KMS-11 (cell line): ENCODE measurements at regions not wholly inside any gene's neighbourhood (a gene's known extent, or its start where the extent isn't known, plus 50 kb on each side); places are given as distances from the start of the nearest gene placed in this dataset.

Experiments used
- H2AFZ ChIP-seq: fragments of 200-600 bp; sonication (generic); 2 replicates; pipeline ENCODE4 v1.6.1; 2016; ENCODE audit warnings: antibody characterized with exemption, mixed run types, low read depth
- H3K27ac ChIP-seq: fragments of 200-600 bp; sonication (generic); 2 replicates; pipeline ENCODE4 v1.6.1; 2016; ENCODE audit warnings: mild to moderate bottlenecking, mixed run types
- H3K27me3 ChIP-seq: fragments of 200-600 bp; sonication (generic); 2 replicates; pipeline ENCODE4 v1.6.1; 2017; ENCODE audit warnings: mild to moderate bottlenecking, low read depth, mixed run types, moderate library complexity; ENCODE audit not compliant: insufficient read depth
- H3K36me3 ChIP-seq: fragments of 200-600 bp; sonication (generic); 2 replicates; pipeline ENCODE4 v1.6.1; 2017; ENCODE audit warnings: mild to moderate bottlenecking, mixed run types; ENCODE audit not compliant: insufficient read depth
- H3K4me1 ChIP-seq: fragments of 200-600 bp; sonication (generic); 2 replicates; pipeline ENCODE4 v1.6.1; 2016; ENCODE audit warnings: mild to moderate bottlenecking, low read depth, mixed run types; ENCODE audit not compliant: poor library complexity, severe bottlenecking
- H3K4me2 ChIP-seq: fragments of 200-600 bp; sonication (generic); 2 replicates; pipeline ENCODE4 v1.7.0; 2016; ENCODE audit warnings: mild to moderate bottlenecking, mixed run types
- H3K4me3 ChIP-seq: fragments of 200-600 bp; sonication (generic); IDR thresholded peaks from 2 replicates; pipeline ENCODE4 v1.6.1; 2017; ENCODE audit warnings: low read depth, low read length, mixed read lengths; ENCODE audit not compliant: insufficient read depth
- H3K79me2 ChIP-seq: fragments of 200-600 bp; sonication (generic); 2 replicates; pipeline ENCODE4 v1.6.1; 2016; ENCODE audit warnings: low read depth, mixed run types; ENCODE audit not compliant: insufficient read depth
- H3K9ac ChIP-seq: fragments of 200-600 bp; sonication (generic); 2 replicates; pipeline ENCODE4 v1.6.1; 2016; ENCODE audit warnings: mild to moderate bottlenecking, mixed run types
- H4K20me1 ChIP-seq: fragments of 200-600 bp; sonication (generic); 2 replicates; pipeline ENCODE4 v1.6.1; 2016; ENCODE audit warnings: mild to moderate bottlenecking, mixed run types; ENCODE audit not compliant: insufficient read depth
- TF ChIP-seq, protein P1 (sequence below): fragments of 200-600 bp; sonication (generic); conservative IDR thresholded peaks from 2 replicates; pipeline ENCODE4 v1.6.1; 2017; ENCODE audit warnings: low read depth, mild to moderate bottlenecking, antibody characterized with exemption, low read length, moderate library complexity, mixed read lengths

DNA sequence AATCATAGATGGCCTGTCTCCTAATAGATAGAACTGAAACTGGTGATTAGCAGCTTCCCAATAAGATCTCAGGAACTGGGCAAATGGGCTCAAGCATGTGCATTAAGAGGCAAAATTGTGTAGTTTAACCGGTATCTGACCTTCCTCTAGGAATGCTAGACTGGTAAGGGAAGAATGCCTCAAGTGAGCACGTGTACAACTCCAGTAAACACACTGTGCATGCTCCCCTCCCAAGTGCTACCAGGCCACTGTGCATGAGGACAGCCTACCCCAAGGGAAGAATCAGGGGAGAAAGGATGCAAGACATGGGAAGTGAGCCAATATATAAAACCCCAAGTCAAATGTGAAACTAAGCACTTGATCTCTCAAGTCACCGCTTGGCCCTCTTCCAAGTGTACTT is 1157.4 kb upstream of the CDH18 start:
- no peak overlapping the region for H3K4me2 ChIP-seq
- H3K36me3 ChIP-seq: no peaks in the 10 kb centered on the region
- H3K27ac ChIP-seq: no peak overlapping the region
- no peaks in the 10 kb centered on the region for H4K20me1 ChIP-seq
- H3K9ac ChIP-seq: no peak overlapping the region
- no peaks in the 10 kb centered on the region for H3K79me2 ChIP-seq
- TF ChIP-seq, protein P1, sequence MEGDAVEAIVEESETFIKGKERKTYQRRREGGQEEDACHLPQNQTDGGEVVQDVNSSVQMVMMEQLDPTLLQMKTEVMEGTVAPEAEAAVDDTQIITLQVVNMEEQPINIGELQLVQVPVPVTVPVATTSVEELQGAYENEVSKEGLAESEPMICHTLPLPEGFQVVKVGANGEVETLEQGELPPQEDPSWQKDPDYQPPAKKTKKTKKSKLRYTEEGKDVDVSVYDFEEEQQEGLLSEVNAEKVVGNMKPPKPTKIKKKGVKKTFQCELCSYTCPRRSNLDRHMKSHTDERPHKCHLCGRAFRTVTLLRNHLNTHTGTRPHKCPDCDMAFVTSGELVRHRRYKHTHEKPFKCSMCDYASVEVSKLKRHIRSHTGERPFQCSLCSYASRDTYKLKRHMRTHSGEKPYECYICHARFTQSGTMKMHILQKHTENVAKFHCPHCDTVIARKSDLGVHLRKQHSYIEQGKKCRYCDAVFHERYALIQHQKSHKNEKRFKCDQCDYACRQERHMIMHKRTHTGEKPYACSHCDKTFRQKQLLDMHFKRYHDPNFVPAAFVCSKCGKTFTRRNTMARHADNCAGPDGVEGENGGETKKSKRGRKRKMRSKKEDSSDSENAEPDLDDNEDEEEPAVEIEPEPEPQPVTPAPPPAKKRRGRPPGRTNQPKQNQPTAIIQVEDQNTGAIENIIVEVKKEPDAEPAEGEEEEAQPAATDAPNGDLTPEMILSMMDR: no peak
- no peaks in the 10 kb centered on the region for H3K27me3 ChIP-seq
- H3K4me3 ChIP-seq: no peak overlapping the region
- H2AFZ ChIP-seq: no peak overlapping the region
- no peaks in the 10 kb centered on the region for H3K4me1 ChIP-seq

DNA sequence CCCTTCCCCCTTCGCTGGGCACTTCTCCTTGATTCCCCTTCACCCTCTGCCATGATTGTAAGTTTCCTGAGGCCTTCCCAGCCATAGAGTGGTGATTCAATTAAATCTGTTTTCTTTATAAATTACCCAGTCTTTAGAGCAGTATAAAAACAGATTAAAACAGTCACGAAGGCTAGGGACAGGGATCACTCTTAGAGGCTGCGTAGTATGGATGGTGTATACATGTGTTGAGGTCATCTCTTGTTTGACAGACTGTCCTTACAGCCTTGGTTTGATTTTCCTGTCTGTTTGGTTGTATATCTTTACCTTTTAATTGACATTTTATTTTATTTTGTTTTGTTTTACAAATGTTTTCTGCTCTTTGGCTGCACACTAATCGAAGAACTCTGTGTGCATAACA is 1155.7 kb upstream of the CDH18 start:
- no peak overlapping the region for H3K4me2 ChIP-seq
- H3K9ac ChIP-seq: no peak overlapping the region
- H3K36me3 ChIP-seq: no peaks in the 10 kb centered on the region
- no peaks in the 10 kb centered on the region for H4K20me1 ChIP-seq
- H2AFZ ChIP-seq: no peak overlapping the region
- H3K27me3 ChIP-seq: no peaks in the 10 kb centered on the region
- no peaks in the 10 kb centered on the region for H3K4me1 ChIP-seq
- no peak overlapping the region for H3K27ac ChIP-seq
- no peak overlapping the region for H3K4me3 ChIP-seq
- no peaks in the 10 kb centered on the region for H3K79me2 ChIP-seq
- TF ChIP-seq, protein P1: no peak

DNA sequence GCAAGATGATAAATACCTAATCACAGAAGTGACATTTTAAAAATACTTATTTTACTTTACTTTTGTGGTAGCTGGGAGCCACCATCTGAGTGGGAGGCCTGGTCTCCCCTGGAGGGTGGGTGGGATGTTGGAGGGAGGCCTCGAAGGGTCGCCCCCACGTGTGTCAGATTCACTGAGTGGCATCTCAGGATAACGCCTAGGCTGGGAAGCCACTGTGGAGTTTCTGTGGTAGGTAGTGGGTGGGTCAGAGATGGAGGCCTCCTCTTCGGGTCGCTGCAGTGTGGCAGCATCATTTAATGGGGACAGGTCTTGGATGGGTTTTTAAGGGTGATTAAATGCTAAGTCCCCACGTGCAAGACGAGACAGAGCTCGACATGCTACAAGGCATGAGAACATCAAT is 1154.8 kb upstream of the CDH18 start:
- Histone ChIP-seq H3K4me1 (no peaks in the 10 kb centered on the region), H4K20me1 (no peaks in the 10 kb centered on the region), H3K4me3 (no peak overlapping the region), H3K27ac (no peak overlapping the region), H3K9ac (no peak overlapping the region), H2AFZ (no peak overlapping the region), H3K79me2 (no peaks in the 10 kb centered on the region), H3K27me3 (no peaks in the 10 kb centered on the region), H3K36me3 (no peaks in the 10 kb centered on the region), H3K4me2 (no peak overlapping the region)
- TF ChIP-seq, protein P1: no peak

DNA sequence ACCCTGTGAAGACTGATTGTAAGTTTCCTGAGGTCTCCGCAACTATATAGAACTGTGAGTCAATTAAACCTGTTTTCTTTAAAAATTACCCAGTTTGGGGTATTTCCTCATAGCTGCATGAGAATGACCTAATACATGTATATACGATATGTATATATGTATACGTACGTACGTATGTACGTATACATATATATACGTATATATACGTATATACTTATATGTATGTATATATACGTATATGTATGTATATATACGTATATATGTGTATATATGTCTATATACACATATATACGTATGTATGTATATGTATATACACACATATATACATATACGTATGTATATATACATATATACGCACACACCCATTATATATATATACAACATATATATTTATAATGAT is 1153.0 kb upstream of the CDH18 start:
- Histone ChIP-seq H3K27ac (no peak overlapping the region), H2AFZ (no peak overlapping the region), H3K27me3 (no peaks in the 10 kb centered on the region), H3K4me1 (no peaks in the 10 kb centered on the region), H4K20me1 (no peaks in the 10 kb centered on the region), H3K79me2 (no peaks in the 10 kb centered on the region), H3K36me3 (no peaks in the 10 kb centered on the region), H3K4me3 (no peak overlapping the region), H3K9ac (no peak overlapping the region), H3K4me2 (no peak overlapping the region)
- TF ChIP-seq, protein P1: no peak

DNA sequence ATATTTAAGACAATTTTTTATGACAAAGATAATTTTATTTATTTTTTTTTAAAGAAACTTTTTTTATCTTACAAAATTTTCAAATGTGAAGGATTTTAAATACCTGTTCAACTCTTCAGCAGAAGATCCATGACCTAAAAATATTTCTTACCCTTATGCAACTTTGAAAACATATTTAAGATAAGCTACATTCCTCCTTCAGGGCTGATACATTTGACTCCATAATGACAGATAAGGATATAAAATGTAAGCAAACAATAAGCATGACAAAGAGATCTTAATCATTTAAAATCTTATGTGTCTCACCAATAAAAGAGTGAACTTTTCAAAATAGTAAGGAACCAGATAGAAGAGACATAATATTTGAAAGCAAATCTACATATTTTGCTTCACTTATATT is 1138.2 kb upstream of the CDH18 start:
- Histone ChIP-seq H3K27ac (no peak overlapping the region), H3K36me3 (no peaks in the 10 kb centered on the region), H3K4me2 (no peak overlapping the region), H3K9ac (no peak overlapping the region), H3K4me3 (no peak overlapping the region), H4K20me1 (no peaks in the 10 kb centered on the region), H3K79me2 (no peaks in the 10 kb centered on the region), H3K4me1 (peaks cover 7% of the 10 kb centered on the region), H2AFZ (no peak overlapping the region), H3K27me3 (no peaks in the 10 kb centered on the region)
- TF ChIP-seq, protein P1: no peak
